OCI-LY7 (cell line): ENCODE measurements at regions not wholly inside any gene's neighbourhood (a gene's known extent, or its start where the extent isn't known, plus 50 kb on each side); places are given as distances from the start of the nearest gene placed in this dataset.

Experiments
- BruUV-seq: library from RNA; stranded (reverse); fragments of 400-500 nt; replicated peaks from 2 replicates; lab custom pipeline; 2021; lab: Mats Ljungman, UMichigan
- CTCF ChIA-PET: fragments of 300-600 bp; sonication (Branson Sonifier 250); formaldehyde crosslinking; loops from one replicate; lab custom pipeline; 2022; ENCODE audit warnings: antibody characterized with exemption; ENCODE audit not compliant: unreplicated experiment; lab: Charles Lee
- POLR2A ChIA-PET: fragments of 300-600 bp; sonication (Branson Sonifier 250); formaldehyde crosslinking; loops from one replicate; lab custom pipeline; 2022; ENCODE audit warnings: antibody characterized with exemption; lab: Charles Lee
- DNase-seq: peaks from one replicate; pipeline ENCODE4 v3.0.0-alpha.2; 2015; ENCODE audit warnings: low spot score
- H2AFZ ChIP-seq: fragments of 200-600 bp; sonication (generic), shearing (Covaris generic); 2 replicates; pipeline ENCODE4 v1.6.1; 2014; ENCODE audit warnings: mild to moderate bottlenecking, antibody characterized with exemption, low read length, moderate library complexity
- H3K27ac ChIP-seq: fragments of 200-600 bp; sonication (generic); 2 replicates; pipeline ENCODE4 v1.5.1; 2014; ENCODE audit warnings: mixed run types, low read depth, mild to moderate bottlenecking, moderate library complexity, low read length, inconsistent platforms; ENCODE audit not compliant: poor library complexity, severe bottlenecking
- H3K36me3 ChIP-seq: fragments of 200-600 bp; sonication (generic); 2 replicates; pipeline ENCODE4 v1.6.1; 2014; ENCODE audit warnings: mild to moderate bottlenecking, antibody characterized with exemption, low read length, moderate library complexity, mixed read lengths; ENCODE audit not compliant: insufficient read depth
- H3K4me1 ChIP-seq: fragments of 200-600 bp; sonication (generic); 2 replicates; pipeline ENCODE4 v1.5.1; 2014; ENCODE audit warnings: mild to moderate bottlenecking, low read length; ENCODE audit not compliant: insufficient read depth, poor library complexity, severe bottlenecking
- H3K4me2 ChIP-seq: fragments of 200-600 bp; sonication (generic); 2 replicates; pipeline ENCODE4 v1.6.1; 2014; ENCODE audit warnings: mild to moderate bottlenecking, low read length
- H3K4me3 ChIP-seq: fragments of 200-600 bp; sonication (generic); 2 replicates; pipeline ENCODE4 v1.5.1; 2014; ENCODE audit warnings: mild to moderate bottlenecking, low read depth, low read length; ENCODE audit not compliant: poor library complexity, severe bottlenecking
- H3K79me2 ChIP-seq: fragments of 200-600 bp; sonication (generic); 2 replicates; pipeline ENCODE4 v1.6.1; 2016; ENCODE audit warnings: low read depth, mild to moderate bottlenecking, low read length, moderate library complexity, mixed read lengths; ENCODE audit not compliant: insufficient read depth
- H3K9me2 ChIP-seq: fragments of 200-600 bp; sonication (generic); 2 replicates; pipeline ENCODE4 v1.6.1; 2016; ENCODE audit warnings: mild to moderate bottlenecking, low read length, mixed read lengths; ENCODE audit not compliant: insufficient read depth
- H3K9me3 ChIP-seq: fragments of 200-600 bp; sonication (generic); 2 replicates; pipeline ENCODE4 v1.6.1; 2014; ENCODE audit warnings: mild to moderate bottlenecking, mixed run types, low read length, mixed read lengths
- H4K20me1 ChIP-seq: fragments of 200-600 bp; sonication (generic); 2 replicates; pipeline ENCODE4 v1.6.1; 2014; ENCODE audit warnings: mild to moderate bottlenecking, antibody characterized with exemption, low read length, moderate library complexity, mixed read lengths; ENCODE audit not compliant: insufficient read depth
- CTCF ChIP-seq: fragments of 200-600 bp; sonication (generic); conservative IDR thresholded peaks from 2 replicates; pipeline ENCODE4 v1.5.1; 2014; ENCODE audit warnings: mild to moderate bottlenecking, antibody characterized with exemption, low read length, moderate library complexity, mixed read lengths
- EZH2phosphoT487 ChIP-seq: fragments of 200-600 bp; sonication (generic); IDR thresholded peaks from 2 replicates; pipeline ENCODE4 v1.6.1; 2018; ENCODE audit warnings: low read depth, borderline replicate concordance, mild to moderate bottlenecking, mixed run types, antibody characterized with exemption, low read length, moderate library complexity, mixed read lengths
- intact Hi-C: fragments of 100-400 bp; cut with micrococcal nuclease; formaldehyde crosslinking; loops from one replicate; pipeline ENCODE4 v1.10.0; 2022; ENCODE audit not compliant: unreplicated experiment

- H3K79me2 ChIP-seq = no peaks in the 10 kb centered on the region
- H3K27ac ChIP-seq = no peak overlapping the region
- H3K36me3 ChIP-seq = no peaks in the 10 kb centered on the region
- POLR2A ChIA-PET = no interaction called here
- no peak overlapping the region for H2AFZ ChIP-seq
- DNase-seq = no peak
- no peaks in the 10 kb centered on the region for H3K9me2 ChIP-seq
- TF ChIP-seq EZH2phosphoT487 (no peak), CTCF (no peak)
- no peak overlapping the region for H3K4me2 ChIP-seq
- H3K4me1 ChIP-seq = no peaks in the 10 kb centered on the region
- no peak overlapping the region for H3K4me3 ChIP-seq
- no TSS peak for BruUV-seq
- no peaks in the 10 kb centered on the region for H4K20me1 ChIP-seq
- H3K9me3 ChIP-seq = no peaks in the 10 kb centered on the region
- CTCF ChIA-PET = no interaction called here
- intact Hi-C loops = no loop called here
Observed at GRCh38 chr12:115511305-115511704, 766.2 kb downstream of the MED13L start.

GRCh38 chr12:115508990-115509389, 768.5 kb downstream of the MED13L start:
- POLR2A ChIA-PET = interaction anchor here (0.7 kb wide), 1 partner anchor 1116 kb away, joined by 3 read pairs; no protein-coding TSS in a partner anchor
- H3K36me3 ChIP-seq = no peaks in the 10 kb centered on the region
- H3K27ac ChIP-seq = no peak overlapping the region
- TF ChIP-seq EZH2phosphoT487 = no peak
- no peak for TF ChIP-seq CTCF
- no peaks in the 10 kb centered on the region for H3K79me2 ChIP-seq
- BruUV-seq = no TSS peak
- no peaks in the 10 kb centered on the region for H3K4me1 ChIP-seq
- CTCF ChIA-PET = no interaction called here
- DNase-seq = no peak
- no peak overlapping the region for H2AFZ ChIP-seq
- intact Hi-C loops = loop anchor here (1.0 kb wide), 1 partner anchor 15 kb away; no protein-coding TSS in a partner anchor
- no peak overlapping the region for H3K4me3 ChIP-seq
- no peaks in the 10 kb centered on the region for H3K9me3 ChIP-seq
- no peaks in the 10 kb centered on the region for H3K9me2 ChIP-seq
- H4K20me1 ChIP-seq = no peaks in the 10 kb centered on the region
- no peak overlapping the region for H3K4me2 ChIP-seq

- intact Hi-C loops = no loop called here
- POLR2A ChIA-PET = interaction anchor here (0.5 kb wide), 1 partner anchor 298 kb away, joined by 3 read pairs; no protein-coding TSS in a partner anchor
- Histone ChIP-seq H3K4me3 (no peak overlapping the region), H3K27ac (no peak overlapping the region), H3K9me3 (no peaks in the 10 kb centered on the region), H2AFZ (no peak overlapping the region), H3K4me1 (no peaks in the 10 kb centered on the region), H3K36me3 (no peaks in the 10 kb centered on the region), H3K79me2 (no peaks in the 10 kb centered on the region), H3K9me2 (no peaks in the 10 kb centered on the region), H3K4me2 (no peak overlapping the region), H4K20me1 (no peaks in the 10 kb centered on the region)
- no TSS peak for BruUV-seq
- no peak for DNase-seq
- CTCF ChIA-PET = no interaction called here
- TF ChIP-seq CTCF (no peak), EZH2phosphoT487 (no peak)
Observed at GRCh38 chr12:115507951-115508722, 769.4 kb downstream of the MED13L start.
